Activated gamma-delta T cell treated with anti-CD3 and anti-CD28 coated beads, Interleukin-2, amount 50 U/mL, for 16 hours (primary cell): ENCODE measurements at regions not wholly inside any gene's neighbourhood (a gene's known extent, or its start where the extent isn't known, plus 50 kb on each side); places are given as distances from the start of the nearest gene placed in this dataset.

Experiments used
- DNase-seq: peaks from one replicate; pipeline ENCODE4 v3.0.0-alpha.2; 2020; ENCODE audit warnings: low read depth

GRCh38 chr18:42268186-42268725 lies 313.2 kb downstream of the PIK3C3 start:
- no peak for DNase-seq

GRCh38 chr18:42268798-42269197 lies 313.8 kb downstream of the PIK3C3 start:
- no peak for DNase-seq

GRCh38 chr18:42271647-42272414 lies 316.8 kb downstream of the PIK3C3 start:
- DNase-seq, result no peak

GRCh38 chr18:42274488-42275137 lies 319.6 kb downstream of the PIK3C3 start:
- DNase-seq, result no peak

DNA sequence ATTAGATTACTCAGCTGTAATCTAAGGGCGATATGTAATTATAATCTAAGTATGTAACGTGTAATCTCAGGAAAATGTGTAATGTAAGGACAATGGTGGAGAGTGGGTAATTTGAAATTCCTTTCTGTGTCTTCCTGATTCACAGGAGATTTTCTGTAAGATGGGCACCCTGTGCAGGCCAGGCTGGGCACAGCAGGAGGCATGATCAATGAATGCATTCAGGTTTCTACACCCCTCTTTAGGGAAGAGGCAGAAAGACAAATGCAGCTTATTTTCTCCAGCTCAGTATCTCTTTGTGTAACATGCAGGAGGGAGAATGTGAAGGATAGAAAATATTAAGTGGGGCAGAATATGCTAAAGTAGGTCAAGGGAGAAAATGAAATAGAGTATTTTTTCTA lies 320.1 kb downstream of the PIK3C3 start:
- DNase-seq, result no peak

DNA sequence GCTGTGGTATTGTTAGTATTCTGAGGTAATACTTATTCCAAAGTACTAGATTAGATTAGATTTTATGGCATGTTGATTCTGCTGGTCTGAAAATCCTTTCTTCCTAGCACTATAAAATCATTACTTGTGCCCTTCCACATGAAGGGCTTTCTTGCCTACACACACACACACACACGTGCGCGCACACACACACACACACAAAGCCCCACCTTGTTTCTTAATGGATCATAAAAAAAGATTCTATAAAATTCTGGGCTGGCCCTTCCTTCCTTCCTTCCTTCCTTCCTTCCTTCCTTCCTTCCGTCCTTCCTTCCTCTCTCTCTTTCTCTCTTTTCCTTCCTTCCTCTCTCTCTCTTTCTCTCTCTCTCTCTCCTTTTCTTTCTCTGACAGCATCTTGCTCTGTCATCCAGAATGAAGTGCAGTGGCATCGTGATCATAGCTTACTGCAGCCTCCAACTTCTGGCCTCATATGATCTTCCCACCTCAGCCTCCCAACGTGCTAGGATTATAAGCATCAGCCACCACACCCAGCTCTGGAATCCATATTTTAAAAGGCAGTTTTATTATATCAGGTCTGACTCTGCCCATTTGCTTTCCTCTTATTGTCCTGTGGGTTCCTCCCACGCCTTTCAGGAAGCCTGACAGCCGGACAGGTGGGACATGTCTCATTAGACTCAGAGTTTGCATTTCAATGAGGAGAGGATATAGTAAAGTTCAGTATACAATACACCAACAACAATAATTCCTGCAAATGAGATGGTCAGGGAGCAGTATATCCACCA lies 321.1 kb downstream of the PIK3C3 start:
- no peak for DNase-seq

GRCh38 chr18:42281124-42281523 lies 326.1 kb downstream of the PIK3C3 start:
- DNase-seq, result no peak

GRCh38 chr18:42281851-42282250 lies 326.8 kb downstream of the PIK3C3 start:
- no peak for DNase-seq

- no peak for DNase-seq
Observed at GRCh38 chr18:42287047-42287446, 332.0 kb downstream of the PIK3C3 start.

DNA sequence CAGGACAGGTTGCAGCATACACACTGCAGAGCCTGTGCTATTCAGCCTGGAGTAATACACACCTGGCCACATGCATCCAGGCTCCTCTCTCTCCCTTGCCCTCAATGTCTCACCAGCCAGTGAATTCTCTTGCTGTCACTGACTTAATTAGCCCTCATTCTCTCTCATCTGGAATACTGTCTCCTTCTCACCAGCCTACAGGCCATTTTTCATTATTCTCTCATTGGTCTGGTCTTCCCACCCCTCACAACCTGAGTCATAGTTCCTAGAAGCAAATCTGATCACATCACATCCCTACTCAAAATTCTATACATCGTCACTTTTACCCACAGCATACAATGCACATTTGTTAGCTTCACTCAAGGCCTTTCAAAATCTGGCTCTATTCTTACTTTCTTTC lies 333.1 kb downstream of the PIK3C3 start:
- DNase-seq, result no peak

DNA sequence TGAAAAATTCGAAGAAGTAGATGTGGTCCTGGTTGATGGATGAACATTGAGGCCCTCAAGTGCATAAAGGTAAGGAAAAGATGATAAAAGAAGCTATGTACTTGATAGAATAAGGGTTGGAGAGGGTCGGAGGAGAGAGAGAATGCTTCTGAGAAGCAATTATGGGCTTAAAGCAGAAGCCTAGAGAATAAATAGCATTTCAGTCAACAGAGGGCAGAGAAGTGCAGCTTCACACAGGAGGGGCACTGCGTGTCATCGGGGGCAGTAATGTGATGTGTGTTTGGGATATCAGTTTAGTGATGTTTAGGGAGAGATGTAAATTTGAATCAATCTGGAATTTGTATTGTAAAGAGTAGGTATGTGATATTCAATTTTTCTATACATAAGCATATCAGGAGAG lies 334.5 kb downstream of the PIK3C3 start:
- no peak for DNase-seq

GRCh38 chr18:42290318-42291307 lies 335.6 kb downstream of the PIK3C3 start:
- DNase-seq, result no peak

- no peak for DNase-seq
Observed at GRCh38 chr18:42292654-42293053, 337.6 kb downstream of the PIK3C3 start.

DNA sequence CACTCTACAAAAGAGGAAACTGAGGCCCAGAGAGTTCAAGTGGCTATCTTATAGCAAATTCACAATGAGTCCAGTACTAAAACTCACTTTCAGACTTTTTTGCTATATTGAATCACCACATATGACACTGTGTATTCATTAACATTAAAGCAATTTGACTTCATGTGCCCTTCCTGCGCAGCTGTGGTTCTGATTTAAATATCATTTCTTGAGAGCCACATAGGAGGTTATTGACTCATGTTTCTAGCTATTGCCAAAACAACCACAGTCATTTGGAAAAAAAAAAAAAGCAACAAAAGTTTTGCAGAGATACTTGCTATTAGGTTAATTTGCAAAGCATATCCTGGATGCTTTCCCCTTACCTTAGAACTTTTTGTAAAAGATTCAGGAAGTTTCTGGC lies 341.2 kb downstream of the PIK3C3 start:
- no peak for DNase-seq

DNA sequence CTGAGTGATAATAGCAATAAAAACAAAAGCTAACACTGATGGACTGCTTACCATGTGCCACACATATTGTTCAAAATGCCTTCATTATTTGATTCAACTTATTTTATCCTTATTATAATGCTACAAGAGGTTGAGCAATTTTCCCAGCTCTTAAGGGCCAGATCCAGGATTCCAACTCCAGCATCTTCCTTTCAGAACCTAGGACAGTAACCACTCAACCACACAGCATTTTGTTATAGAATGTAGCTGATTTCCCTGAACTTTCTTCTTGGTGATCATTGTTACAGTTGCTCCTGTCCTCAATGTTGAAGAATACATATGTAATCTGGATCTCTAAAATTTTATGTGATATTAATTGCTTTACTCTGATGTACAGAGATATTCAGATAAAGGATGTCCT lies 341.7 kb downstream of the PIK3C3 start:
- no peak for DNase-seq

DNA sequence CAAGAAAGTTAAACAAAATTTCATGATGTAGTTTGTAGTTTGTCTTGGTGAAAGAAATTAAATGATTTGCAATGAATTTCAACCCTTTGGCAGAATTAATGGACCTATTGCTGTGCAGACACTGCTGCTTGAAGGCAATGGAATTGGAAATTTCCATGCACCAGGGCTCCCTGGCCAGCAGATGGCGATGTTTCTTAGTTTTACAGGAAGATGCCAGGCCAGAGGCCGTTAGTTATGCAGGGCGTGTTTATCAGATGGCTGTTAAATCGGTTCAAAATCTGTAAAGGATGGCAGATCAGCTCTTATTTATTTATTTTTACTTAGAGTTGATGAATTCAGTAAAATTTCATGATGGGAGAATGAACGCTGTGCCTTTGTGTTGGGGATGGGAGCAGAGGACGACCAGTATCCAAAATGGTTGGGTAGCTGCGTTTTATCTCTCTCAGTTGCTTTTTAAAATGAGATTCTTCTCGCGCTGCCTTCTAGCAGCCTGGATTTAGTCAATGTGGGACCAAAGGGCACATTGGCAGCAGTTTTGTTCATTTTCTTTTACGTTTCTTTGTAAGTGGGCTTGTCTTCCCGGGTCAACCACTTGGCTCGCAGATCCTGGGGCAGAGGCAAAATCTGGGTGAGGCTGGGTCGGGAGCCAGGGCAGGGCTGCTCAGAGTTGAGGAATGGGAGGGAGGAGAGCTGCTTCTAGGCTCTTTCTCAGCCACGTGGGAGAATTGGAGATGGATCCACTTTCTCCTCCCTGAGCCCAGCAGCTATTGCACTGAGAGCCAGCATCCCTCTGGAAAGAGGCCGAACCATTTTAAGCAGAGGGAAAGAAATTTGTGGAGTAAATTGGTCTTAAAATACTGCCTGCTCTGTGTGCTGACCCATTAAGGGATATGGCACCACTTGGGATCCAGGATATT lies 344.0 kb downstream of the PIK3C3 start:
- DNase-seq, result peak; percentile 2

DNA sequence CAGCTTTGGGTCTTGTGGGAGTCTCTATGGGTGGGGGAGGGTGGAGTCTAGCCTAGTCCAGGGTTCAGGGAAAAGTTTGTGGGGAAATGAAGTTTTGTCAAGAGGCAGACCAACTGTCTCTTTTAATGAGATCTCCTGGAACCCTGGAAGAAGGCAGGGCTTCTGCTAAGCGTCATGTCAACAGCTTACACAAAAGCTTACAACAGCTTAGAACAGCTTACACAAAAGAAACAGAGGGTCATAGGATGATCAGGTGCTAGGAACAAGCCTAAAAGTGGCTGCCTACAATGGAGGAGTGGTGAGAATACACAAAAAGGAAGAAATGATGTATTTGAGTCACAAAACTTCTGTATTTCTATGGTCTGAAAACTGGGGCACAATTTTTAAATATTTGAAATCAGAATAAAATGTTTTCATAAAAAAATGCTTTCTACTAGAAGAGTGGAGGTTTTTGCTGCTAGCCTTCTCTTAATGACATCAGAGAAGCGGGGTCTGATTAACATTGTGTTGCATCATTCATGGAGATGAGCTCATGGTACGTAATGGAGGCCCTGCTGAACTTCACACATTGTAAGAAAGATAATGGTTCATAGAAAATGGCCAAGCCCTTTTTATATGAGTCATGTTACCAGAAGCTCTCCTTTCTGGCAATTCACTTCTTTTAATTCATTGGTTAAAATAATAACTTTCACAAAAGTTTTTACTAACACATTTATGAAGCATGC lies 351.0 kb downstream of the PIK3C3 start:
- no peak for DNase-seq

- DNase-seq, result no peak
Observed at GRCh38 chr18:42306594-42306980, 351.6 kb downstream of the PIK3C3 start.

- DNase-seq, result no peak
Observed at GRCh38 chr18:42310956-42311355, 355.9 kb downstream of the PIK3C3 start.

- DNase-seq, result no peak
Observed at GRCh38 chr18:42326752-42327151, 371.7 kb downstream of the PIK3C3 start.
